K562 (cell line): ENCODE measurements at regions not wholly inside any gene's neighbourhood (a gene's known extent, or its start where the extent isn't known, plus 50 kb on each side); places are given as distances from the start of the nearest gene placed in this dataset.

ENCODE experiments used
- ATAC-seq: fragments of 200-7000 bp; cut with Tn5 transposase; 3 replicates; pipeline ENCODE4 v1.9.1; 2020; ENCODE audit warnings: moderate library complexity
- BruUV-seq: library from RNA; stranded (reverse); fragments of 400-500 nt; replicated peaks from 2 replicates; lab custom pipeline; 2021; lab: Mats Ljungman, UMichigan
- CTCF ChIA-PET: fragments of 300-600 bp; formaldehyde crosslinking; extraction: SDS; loops from one replicate; lab custom pipeline; 2021; ENCODE audit warnings: low intra/inter-chr PET ratio; lab: Yijun Ruan, JAX
- POLR2A ChIA-PET: fragments of 300-600, 350-650 bp; sonication (Branson Sonifier 250); formaldehyde crosslinking; extraction: SDS; loops from one replicate; lab custom pipeline; 2021; ENCODE audit warnings: antibody characterized with exemption, inconsistent platforms; lab: Yijun Ruan, JAX
- DNase-seq, 4 experiments: peaks; one replicate each; pipeline versions ENCODE4 v3.0.0 to v3.0.0-alpha.2; 2011 to 2018; ENCODE audit warnings: low spot score in 3 of 4, mixed read lengths in 3 of 4; ENCODE audit errors: extremely low read depth in 1 of 4
- FAIRE-seq: peaks from 2 replicates; lab custom pipeline; 2011; peaks lifted over from hg19 to GRCh38; lab: Jason Lieb, UNC
- H2AFZ ChIP-seq: 2 replicates; pipeline ENCODE4 v1.6.0; 2011; ENCODE audit warnings: low read depth, low read length, control low read depth, inconsistent platforms
- H3K27ac ChIP-seq: fragments of 200-600 bp; 3 replicates; pipeline ENCODE4 v1.8.0; 2011; ENCODE audit warnings: low read depth, mild to moderate bottlenecking, control low read depth, inconsistent platforms, low read length, moderate library complexity, mixed read lengths; ENCODE audit errors: extremely low read depth
- H3K27me3 ChIP-seq, 2 experiments: fragments of 300-600 bp in 1 of 2; 2 replicates in 1 of 2; 3 replicates in 1 of 2; pipeline versions ENCODE4 v1.6.0 to v1.8.0; 2011; ENCODE audit warnings: inconsistent platforms in 2 of 2, low read length in 2 of 2, mild to moderate bottlenecking in 1 of 2, mixed read lengths in 1 of 2, moderate library complexity in 1 of 2; ENCODE audit not compliant: control insufficient read depth in 2 of 2, insufficient read depth in 2 of 2
- H3K36me3 ChIP-seq: fragments of 300-600 bp; 3 replicates; pipeline ENCODE4 v1.8.0; 2011; ENCODE audit warnings: mild to moderate bottlenecking, low read length, inconsistent platforms; ENCODE audit not compliant: control insufficient read depth, insufficient read depth
- H3K4me1 ChIP-seq, 2 experiments: fragments of 200-600 bp in 1 of 2; replicated peaks in 1 of 2; 2 replicates in 1 of 2; 3 replicates in 1 of 2; pipeline versions ENCODE4 v1.5.1 to v1.8.0; 2011; ENCODE audit warnings: inconsistent platforms in 2 of 2, low read length in 2 of 2, mild to moderate bottlenecking in 1 of 2, mixed read lengths in 1 of 2, moderate library complexity in 1 of 2; ENCODE audit not compliant: control insufficient read depth in 2 of 2, insufficient read depth in 2 of 2
- H3K4me2 ChIP-seq: 2 replicates; pipeline ENCODE4 v1.6.1; 2011; ENCODE audit warnings: low read length, control low read depth, inconsistent platforms, mixed read lengths; ENCODE audit not compliant: insufficient read depth
- H3K4me3 ChIP-seq: fragments of 200-600 bp; sonication (generic), shearing (Covaris generic); 2 replicates; pipeline ENCODE4 v1.5.1; 2016; ENCODE audit warnings: control low read depth, inconsistent platforms
- H3K79me2 ChIP-seq: fragments of 200-600 bp; 3 replicates; pipeline ENCODE4 v1.8.0; 2011; ENCODE audit warnings: low read length, inconsistent platforms; ENCODE audit not compliant: control insufficient read depth, insufficient read depth
- H3K9ac ChIP-seq, 2 experiments: 2 replicates each; pipeline versions ENCODE4 v1.6.0 to v1.6.1; 2011; ENCODE audit warnings: low read depth in 2 of 2, low read length in 2 of 2, control low read depth in 1 of 2, inconsistent platforms in 1 of 2, mild to moderate bottlenecking in 1 of 2, mixed read lengths in 1 of 2; ENCODE audit not compliant: insufficient read depth in 1 of 2
- H3K9me1 ChIP-seq: one replicate; pipeline ENCODE4 v1.6.0; 2011; ENCODE audit warnings: inconsistent platforms, mild to moderate bottlenecking, low read length, moderate library complexity; ENCODE audit not compliant: control insufficient read depth, insufficient read depth
- H3K9me3 ChIP-seq: replicated peaks from 2 replicates; pipeline ENCODE4 v1.5.1; 2011; ENCODE audit warnings: low read depth, low read length, inconsistent platforms; ENCODE audit not compliant: control insufficient read depth, insufficient read depth
- H4K20me1 ChIP-seq: replicated peaks from 2 replicates; pipeline ENCODE4 v1.6.1; 2011; ENCODE audit warnings: low read length, inconsistent platforms, mixed read lengths; ENCODE audit not compliant: control insufficient read depth, insufficient read depth
- BCOR ChIP-seq: fragments of 450-650 bp; IDR thresholded peaks from 2 replicates; pipeline ENCODE4 v1.6.1; 2016
- CGGBP1 ChIP-seq: fragments of 250-450 bp; sonication (Bioruptor Pico); IDR thresholded peaks from 2 replicates; pipeline ENCODE4 v1.9.0; 2021; ENCODE audit warnings: mild to moderate bottlenecking
- GTF2B ChIP-seq: IDR thresholded peaks from 2 replicates; pipeline ENCODE4 v1.6.1; 2011; ENCODE audit not compliant: insufficient read length; ENCODE audit errors: extremely low read depth
- HEY1 ChIP-seq: fragments of 250-450 bp; sonication (Bioruptor Pico); IDR thresholded peaks from 2 replicates; pipeline ENCODE4 v1.5.0; 2020; ENCODE audit warnings: mild to moderate bottlenecking, moderate library complexity, borderline replicate concordance
- HNRNPH1 ChIP-seq: fragments of 200-400 bp; formaldehyde crosslinking; optimal IDR thresholded peaks from 2 replicates; pipeline ENCODE3; 2017; ENCODE audit warnings: low read depth, mild to moderate bottlenecking, low read length, moderate library complexity
- HNRNPK ChIP-seq: fragments of 200-400 bp; formaldehyde crosslinking; IDR thresholded peaks from one replicate; pipeline ENCODE4 v1.6.1; 2018; ENCODE audit warnings: mild to moderate bottlenecking, low read depth, low read length; ENCODE audit not compliant: poor library complexity, severe bottlenecking
- L3MBTL2 ChIP-seq: fragments of 450-650 bp; IDR thresholded peaks from 2 replicates; pipeline ENCODE4 v1.6.1; 2016; ENCODE audit warnings: mild to moderate bottlenecking, moderate library complexity
- PBX2 ChIP-seq, 2 experiments: IDR thresholded peaks in 1 of 2; conservative IDR thresholded peaks in 1 of 2; 2 replicates each; pipeline ENCODE4 v1.6.1; 2016; ENCODE audit warnings: low read depth in 2 of 2, mild to moderate bottlenecking in 1 of 2, missing compliant biosample characterization in 1 of 2, missing genetic modification characterization in 1 of 2, moderate library complexity in 1 of 2
- ZBTB1 ChIP-seq: sonication (generic); formaldehyde crosslinking; IDR thresholded peaks from 2 replicates; pipeline ENCODE4 v1.8.1; 2023; ENCODE audit warnings: missing genetic modification reagents, low read depth, mild to moderate bottlenecking, borderline replicate concordance
- ZNF263 ChIP-seq: sonication (generic); formaldehyde crosslinking; IDR thresholded peaks from 2 replicates; pipeline ENCODE4 v1.8.0; 2022; ENCODE audit warnings: mild to moderate bottlenecking, missing genetic modification reagents, borderline replicate concordance
- ZNF280A ChIP-seq: fragments of 450-650 bp; IDR thresholded peaks from 2 replicates; pipeline ENCODE4 v1.6.1; 2018; ENCODE audit warnings: mild to moderate bottlenecking, low read depth; ENCODE audit not compliant: partially characterized antibody
- ZNF583 ChIP-seq: fragments of 250-450 bp; sonication (Bioruptor Pico); IDR thresholded peaks from 2 replicates; pipeline ENCODE4 v1.4.0; 2020
- ZNF699 ChIP-seq: fragments of 250-450 bp; sonication (Bioruptor Pico); IDR thresholded peaks from 2 replicates; pipeline ENCODE4 v1.8.0; 2021; ENCODE audit warnings: mild to moderate bottlenecking, moderate library complexity; ENCODE audit not compliant: insufficient replicate concordance
- WGBS: fragments of 100-300 bp; shearing (Covaris generic); methylation state at CpG from one replicate; pipeline ENCODE4 v1.1.6; 2016; ENCODE audit warnings: low coverage, mixed read lengths; ENCODE audit not compliant: insufficient coverage; ENCODE audit errors: missing lambda C conversion rate; 5-methylcytosine and 5-hydroxymethylcytosine counted together
- in situ Hi-C: fragments of 300-500 bp; cut with MboI; formaldehyde crosslinking; loops from 4 replicates; pipeline ENCODE4 v1.15.0; 2018; ENCODE audit warnings: inconsistent platforms, mixed read lengths
- intact Hi-C: fragments of 100-400 bp; cut with micrococcal nuclease; formaldehyde crosslinking; loops from 2 replicates; pipeline ENCODE4 v1.14.2; 2022

- TF ChIP-seq ZNF699 (no peak), ZNF263 (no peak), ZBTB1 (CRISPR knock-in tag) (no peak), CGGBP1 (CRISPR knock-in tag) (no peak)
- TF ChIP-seq, all 486 proteins: peak for 0
These were observed 822.8 kb downstream of the GALC start (continued) for GRCh38 chr14:87170179-87170578.

GRCh38 chr14:87169362-87169761, 823.6 kb downstream of the GALC start:
- TF ChIP-seq ZNF280A (no peak), HNRNPH1 (no peak), HNRNPK (no peak), BCOR (no peak), GTF2B (no peak), HEY1 (CRISPR knock-in tag) (no peak), ZNF583 (no peak), L3MBTL2 (no peak), PBX2 (CRISPR knock-in tag; IDR thresholded peaks at IDR 0.05; ENCODE audit: low read depth) (no peak), PBX2 (tag; conservative IDR thresholded peaks at IDR 0.05; ENCODE audit: low read depth) (no peak)
- Histone ChIP-seq H3K9me1 (no peaks in the 10 kb centered on the region), H3K27ac (no peak overlapping the region), H3K9me3 (no peaks in the 10 kb centered on the region), H3K9ac (no peak overlapping the region), H3K4me2 (no peak overlapping the region), H3K27me3 (no peaks in the 10 kb centered on the region), H3K4me3 (no peak overlapping the region), H4K20me1 (no peaks in the 10 kb centered on the region), H3K79me2 (no peaks in the 10 kb centered on the region), H3K4me1 (no peaks in the 10 kb centered on the region), H3K36me3 (no peaks in the 10 kb centered on the region), H2AFZ (no peak overlapping the region)
- ChIA-PET POLR2A (no interaction called here), CTCF (no interaction called here)
- WGBS: 5% methylated on average over 2 of the region's 2 CpGs
- no TSS peak for BruUV-seq
- DNase-seq (no peak), ATAC-seq (no peak), FAIRE-seq (no peak)
- in situ Hi-C loops: no loop called here
- intact Hi-C loops: no loop called here
